Stimulated activated CD4-positive, alpha-beta T cell treated with anti-CD3 and anti-CD28 coated beads, Interleukin-1b, Interleukin-23, amount 100 ng/mL, for 4 hours (primary cell): ENCODE measurements at regions not wholly inside any gene's neighbourhood (a gene's known extent, or its start where the extent isn't known, plus 50 kb on each side); places are given as distances from the start of the nearest gene placed in this dataset.

Experiments
- DNase-seq, 2 donors: peaks; one replicate each; pipeline ENCODE4 v3.0.0-alpha.2; 2020; ENCODE audit warnings: low read depth in 2 of 2

DNA sequence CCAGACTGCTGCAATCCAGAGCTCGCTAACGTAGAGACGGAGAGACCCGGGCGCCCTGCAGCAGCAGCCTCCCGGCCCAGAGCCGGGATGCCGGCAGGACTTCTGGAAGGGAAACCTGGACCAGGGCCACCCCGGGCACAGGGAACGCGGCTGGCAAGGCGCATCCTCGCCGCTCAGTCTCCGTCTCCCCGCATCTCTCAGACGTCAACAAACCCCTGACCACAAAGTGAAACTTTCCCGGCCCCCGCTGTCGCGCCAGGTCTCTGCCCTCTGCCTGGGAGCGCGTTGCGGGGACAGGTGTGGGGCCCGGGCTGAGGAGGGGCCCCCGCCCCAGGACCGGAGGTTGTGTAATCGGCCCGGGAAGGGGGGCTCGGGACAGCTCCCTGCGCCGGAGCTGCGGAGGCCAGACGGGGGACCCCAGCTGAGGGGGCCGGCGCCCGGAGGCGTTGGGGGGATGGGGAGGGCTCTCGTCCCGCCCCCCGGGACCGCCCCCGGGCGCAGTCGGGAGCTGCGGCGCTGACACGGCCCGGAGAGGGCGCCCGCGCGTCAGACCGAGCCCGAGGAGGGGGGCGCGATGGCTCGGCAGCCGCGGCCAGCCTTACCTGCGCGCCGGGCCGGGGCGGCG, 116.6 kb upstream of the HIVEP3 start:
- no peak for DNase-seq

DNA sequence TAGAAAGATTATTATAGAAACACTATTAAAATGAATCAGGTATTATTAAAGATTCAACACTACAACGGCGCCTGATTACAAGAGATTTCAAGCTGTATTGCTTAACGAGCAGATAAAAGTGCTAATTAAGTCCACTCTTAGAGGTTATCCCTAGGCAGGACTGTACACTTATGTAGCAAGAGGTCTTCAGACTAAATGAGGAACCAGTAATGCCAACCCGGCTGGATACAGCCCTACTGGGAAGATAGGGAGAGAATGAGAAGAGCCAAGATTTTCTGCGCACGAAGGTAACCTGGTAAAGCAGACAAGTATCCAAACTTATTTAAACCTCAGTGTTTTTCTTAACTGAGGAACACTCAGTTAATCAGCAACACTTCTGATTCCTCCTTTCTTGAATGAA, 115.7 kb upstream of the HIVEP3 start:
- DNase-seq, result no peak

DNA sequence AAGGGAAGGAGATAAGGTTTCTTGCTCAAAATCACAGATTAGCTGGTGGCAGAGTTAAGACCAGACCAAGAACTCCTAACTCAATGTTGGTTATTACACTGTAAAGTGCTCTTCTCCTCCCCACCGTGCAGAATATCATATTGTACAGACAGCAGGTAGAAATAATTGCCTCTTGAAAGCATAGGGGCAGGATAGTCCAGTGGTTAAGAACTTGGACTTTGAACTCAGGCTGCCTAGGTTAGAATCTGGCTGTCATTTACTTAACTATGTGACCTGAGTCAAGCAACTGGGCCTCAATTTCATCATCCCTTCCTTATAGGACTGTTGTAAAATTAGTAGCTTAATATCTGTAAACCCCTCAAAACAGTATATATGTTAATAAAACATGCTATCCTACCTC, 114.9 kb upstream of the HIVEP3 start:
- no peak for DNase-seq

DNA sequence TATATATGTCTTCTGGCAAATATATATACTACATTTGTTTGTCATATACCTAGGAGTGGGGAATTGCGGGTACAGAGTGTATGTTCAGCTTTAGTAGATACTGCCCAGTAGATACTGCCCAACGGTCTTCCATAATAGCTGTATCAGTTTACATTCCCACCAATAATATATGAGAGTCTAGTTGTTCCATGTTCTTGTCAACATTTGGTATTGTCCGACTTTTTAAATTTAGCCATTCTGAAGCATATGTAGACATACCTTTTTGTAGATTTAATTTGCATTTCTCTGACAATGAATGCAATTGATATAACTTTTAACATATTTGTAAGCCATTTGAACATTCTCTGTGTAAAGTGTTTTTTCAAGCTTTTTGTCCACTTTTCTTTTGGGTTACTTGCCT, 99.0 kb upstream of the HIVEP3 start:
- no peak for DNase-seq

DNA sequence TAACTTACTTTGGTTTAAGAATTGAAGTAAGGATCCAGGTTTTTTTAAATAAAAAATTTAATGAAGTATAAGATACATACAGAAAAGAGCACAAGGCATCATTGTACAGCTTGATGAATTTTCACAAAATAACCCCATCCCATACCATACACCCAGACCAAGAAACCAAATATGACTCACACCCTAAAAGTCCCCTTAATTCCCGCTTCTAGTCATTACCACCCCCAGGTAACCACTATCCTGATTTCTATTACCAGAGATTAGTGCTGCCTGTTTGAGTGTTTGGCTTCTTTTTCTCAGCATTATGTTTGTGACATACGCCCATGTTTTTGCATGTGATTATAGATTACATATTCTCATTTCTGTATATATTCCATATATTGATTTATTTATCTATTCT, 98.5 kb upstream of the HIVEP3 start:
- no peak for DNase-seq

DNA sequence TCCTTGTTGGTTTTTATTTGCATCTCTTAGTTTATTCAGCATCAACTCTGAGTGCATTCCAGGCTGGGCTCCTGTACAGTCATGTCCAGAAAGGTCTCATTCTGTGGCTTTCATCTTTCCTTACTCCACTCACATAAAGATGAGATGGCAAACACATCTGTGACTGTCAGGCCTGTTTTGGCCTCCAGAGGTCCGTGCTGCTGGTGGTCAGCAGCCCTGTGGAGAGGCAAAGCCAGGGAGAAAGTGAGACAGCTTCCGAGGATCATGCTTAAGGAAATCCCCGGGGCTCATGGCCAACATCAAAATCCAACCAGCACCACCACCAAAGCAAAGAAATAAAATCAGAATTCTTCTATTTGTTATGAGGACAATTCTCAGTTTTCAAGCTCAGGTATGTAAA, 96.1 kb upstream of the HIVEP3 start:
- DNase-seq, result no peak

DNA sequence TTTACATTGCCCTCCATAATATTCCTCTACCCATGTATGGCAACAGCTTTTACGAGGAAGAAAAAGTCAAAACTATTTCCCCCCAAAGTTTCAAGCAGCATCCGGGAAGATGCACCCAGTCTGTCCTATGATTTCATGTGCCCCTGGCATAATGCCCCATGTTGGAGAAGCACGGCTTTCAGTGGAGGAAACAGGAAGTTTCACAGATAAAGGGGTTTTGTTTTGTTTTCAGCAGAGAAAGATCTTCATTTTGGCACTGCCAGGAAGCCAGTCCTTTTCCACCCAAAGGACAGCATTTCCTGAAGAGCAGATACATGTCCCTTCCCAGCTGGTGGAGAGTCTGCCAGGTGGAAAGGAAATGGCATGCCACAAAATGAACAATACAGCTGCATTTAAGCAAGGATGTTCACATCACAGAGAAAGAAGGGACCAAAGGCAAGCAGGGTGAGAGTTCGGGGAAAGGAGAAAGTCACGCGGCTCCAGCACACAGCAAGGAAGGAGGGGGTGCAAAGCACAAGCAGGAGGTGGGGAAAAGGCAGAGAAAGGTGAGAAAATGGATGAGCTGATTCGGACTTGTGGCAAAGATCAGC, 95.3 kb upstream of the HIVEP3 start:
- DNase-seq, result no peak

DNA sequence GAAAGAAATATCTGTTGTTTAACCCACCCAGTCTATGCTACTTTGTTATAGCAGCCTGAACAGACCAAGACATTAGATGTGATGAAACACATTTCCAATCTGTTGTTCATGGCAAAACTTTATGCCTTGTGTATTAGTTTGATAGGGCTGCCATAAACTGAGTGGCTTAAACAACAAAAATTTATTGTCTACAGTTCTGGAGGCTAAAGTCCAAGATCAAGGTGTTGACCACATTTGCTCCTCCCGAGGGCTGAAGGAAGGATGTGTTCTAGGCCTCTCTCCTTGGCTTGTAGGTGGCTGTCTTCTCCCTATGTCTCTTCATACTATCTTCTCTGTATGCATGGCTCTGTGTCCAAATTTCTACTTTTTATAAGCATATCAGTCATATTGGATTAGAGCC, 94.1 kb upstream of the HIVEP3 start:
- no peak for DNase-seq

DNA sequence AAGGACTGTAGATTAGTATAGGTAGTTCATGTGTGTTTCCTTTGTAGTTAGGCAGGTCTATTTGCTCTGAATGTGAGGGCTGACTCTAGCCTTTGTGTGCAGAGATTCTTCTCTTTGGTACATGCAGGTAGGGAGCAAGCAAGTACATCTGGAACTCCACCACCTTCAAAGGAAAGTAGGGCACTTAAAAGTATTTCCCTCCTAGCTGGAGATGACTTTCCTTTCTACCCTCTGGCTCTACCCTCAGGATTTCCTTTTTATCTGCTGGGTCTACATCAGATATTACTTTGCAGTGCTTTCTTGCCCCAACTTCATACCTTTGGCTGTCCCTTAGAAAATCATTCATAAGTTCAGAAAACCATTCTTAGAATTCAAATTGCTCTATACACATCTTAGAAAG, 91.7 kb upstream of the HIVEP3 start:
- no peak for DNase-seq

DNA sequence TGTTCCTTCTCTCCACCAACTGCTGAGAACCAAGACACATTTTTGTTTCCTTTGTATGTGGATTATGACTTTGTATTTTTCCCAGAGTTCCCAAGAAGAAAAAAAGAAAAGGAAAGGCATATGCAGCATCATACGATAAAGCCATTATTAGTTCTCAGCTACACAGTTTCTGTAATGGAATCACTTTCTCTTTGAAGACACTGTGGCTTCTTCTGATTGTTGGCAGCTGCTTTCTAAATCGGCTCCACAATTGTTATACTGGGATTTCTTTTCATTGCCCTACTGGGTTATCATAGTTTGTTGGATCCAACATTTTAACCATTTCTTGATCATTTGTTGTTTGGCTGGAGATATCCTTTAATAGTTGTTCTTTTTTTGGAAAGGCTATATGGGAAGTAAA, 89.5 kb upstream of the HIVEP3 start:
- DNase-seq, result no peak

DNA sequence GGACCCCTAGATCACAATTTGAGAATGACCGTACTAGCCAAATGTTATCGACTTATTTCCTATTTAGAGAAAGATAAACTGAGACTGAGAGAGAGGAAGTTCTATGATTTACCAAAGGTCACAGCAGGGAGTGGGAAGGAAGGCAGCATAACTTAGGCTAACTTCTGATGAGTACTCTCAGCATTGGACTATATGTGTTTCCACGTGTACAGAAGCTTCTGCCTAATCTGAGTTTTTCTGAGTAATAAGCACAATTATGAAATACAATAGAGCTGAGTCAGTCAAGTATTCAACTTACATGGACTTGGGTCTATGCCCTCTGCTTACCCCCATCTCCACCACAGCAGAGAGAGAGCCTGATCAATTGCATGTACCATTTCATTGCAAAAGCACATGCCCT, 88.1 kb upstream of the HIVEP3 start:
- DNase-seq, result no peak

DNA sequence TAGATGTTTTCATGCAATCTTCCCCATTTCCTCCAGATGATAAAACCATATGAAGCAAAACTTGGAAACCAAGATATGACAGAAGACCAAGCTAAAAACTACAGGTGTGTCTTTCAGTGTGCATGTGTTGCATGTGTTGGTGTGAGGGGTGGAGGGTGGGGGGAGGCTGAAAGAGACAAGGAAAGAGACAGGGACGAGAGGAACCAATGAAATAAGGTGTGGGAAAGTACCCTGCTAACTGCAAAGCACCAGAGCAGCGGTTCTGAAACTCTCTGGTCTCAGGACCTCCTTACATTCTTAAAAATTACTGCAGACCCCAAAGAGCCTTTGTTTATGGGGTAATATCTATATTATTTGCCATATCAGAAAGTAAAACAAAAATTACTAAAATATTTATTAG, 87.4 kb upstream of the HIVEP3 start:
- DNase-seq, result no peak

DNA sequence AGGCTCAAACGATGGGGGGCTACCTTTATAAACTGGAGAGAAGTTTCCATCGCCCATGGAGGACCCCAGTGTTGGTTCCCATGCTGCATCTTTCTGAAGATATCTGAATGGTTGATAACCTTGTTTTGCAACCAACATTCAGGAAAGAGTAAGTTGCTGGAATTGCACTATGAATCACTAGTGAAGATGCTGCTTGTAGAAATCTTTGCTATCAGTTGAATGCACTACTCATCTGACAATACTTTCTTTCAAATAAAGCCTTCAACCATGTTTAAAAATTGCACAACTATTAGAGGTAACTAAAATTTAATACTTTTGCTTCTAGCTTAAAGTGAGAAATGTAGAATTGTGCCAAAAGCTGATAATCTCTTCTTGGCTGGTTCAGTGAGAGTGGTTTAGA, 86.8 kb upstream of the HIVEP3 start:
- no peak for DNase-seq

DNA sequence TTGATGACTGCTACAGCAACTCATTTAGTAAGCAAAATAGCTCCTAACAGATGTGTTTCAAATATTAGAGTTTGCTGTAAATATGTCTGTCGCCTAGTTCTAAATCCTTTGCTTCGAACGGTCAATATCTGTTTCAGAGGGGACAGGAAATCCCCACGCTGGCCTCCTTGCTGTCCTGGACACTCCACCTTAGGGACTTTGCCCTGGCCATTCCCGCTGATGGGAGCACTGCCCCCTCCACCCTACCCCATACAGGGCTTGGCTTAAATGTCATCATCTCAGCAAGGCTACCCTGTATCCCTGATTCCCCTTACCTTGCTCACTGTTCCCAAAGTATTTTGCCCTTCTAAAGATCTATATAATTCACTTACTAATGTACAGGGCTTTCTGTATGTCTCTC, 86.1 kb upstream of the HIVEP3 start:
- no peak for DNase-seq

DNA sequence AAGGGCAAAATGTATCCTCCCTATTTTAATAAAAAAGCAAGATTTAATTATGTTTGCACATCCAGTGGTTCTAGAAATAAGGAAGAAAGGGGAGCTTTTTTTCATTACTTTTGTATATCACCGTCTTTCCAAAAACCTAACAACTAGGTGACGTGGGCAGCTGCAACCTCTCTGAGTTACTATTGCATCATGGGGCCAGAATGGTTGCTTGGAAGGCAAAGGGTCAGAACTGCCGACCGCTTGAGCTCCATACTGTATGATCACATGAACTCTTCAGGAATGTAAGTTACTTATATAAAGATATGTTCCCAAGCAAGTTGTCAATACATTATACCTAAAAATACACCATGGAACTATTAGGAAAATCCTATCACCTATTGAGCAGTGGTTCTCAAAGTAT, 85.6 kb upstream of the HIVEP3 start:
- no peak for DNase-seq

DNA sequence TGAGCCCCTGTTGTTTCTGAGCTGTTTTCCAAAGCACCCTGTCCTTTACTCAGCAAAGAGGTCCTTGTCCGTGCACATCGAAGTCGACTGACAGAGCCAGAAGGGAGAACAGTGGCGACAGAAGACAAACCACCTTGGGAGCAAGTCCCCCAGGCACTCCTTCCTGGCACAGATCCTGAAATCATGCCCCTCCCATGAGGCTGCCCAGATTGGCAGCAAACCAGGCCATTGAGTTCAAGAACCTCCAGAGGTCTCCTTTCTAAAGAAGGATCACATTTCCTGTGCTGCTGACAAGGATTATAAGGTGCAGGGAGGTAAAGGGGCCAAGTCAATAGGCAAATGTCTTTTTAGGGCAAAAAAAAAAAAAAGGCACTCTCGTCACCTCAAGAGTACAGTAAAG, 84.7 kb upstream of the HIVEP3 start:
- DNase-seq, result no peak

DNA sequence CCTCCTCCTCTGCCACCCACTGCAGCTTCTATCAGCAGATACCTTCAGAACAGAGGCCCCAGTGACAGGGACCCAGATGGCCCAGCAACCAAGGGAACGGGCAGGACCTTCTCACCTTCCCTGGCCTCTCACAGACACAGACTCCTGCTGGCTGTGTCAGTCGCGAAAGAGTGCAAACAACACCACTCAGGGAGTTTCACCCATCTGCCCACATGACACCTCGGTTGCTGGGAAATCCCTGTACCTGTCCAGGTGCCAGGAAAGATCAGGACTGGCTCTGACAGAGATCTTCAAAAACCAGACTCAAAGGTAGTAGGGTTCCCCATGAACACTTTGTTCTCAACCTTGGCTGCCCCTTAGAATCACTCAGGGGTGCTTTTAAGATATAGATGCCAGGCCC, 83.5 kb upstream of the HIVEP3 start:
- no peak for DNase-seq

DNA sequence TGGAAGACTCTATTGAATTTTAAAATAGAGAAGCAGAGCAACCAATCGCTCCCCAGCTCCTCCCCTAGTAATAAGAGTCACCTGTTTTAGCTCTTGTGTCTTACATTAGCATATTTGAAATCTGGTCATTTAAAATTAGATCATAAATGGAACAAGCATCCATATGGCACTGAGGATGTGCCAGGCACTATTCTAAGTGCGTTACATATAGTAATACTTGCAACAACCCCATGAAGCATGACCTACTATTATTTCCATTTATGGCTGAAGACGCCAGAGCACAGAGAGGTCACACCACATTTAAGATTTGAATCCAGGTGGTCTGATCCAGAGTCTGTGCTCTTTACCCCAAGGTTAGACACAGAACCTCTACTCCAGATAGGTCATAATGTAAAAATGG, 82.0 kb upstream of the HIVEP3 start:
- DNase-seq, result no peak

DNA sequence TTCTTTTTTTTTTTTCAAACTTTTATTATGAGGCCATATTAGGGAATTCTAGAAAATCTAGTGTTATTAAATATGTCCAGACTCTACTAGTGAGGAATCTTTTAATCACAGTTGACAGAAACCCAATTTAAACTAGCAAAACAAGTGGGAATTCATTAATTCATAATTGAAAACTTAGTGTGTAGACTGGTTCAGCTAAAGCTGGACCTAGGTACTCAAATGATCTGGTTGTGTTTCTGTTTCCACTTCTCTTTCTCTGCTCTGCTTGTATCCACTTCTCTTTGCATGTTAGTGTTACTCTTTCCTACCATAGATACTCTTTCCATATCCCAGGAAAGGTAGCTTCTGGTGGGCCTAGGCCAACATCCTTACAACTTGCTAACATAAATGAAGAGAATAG, 81.2 kb upstream of the HIVEP3 start:
- DNase-seq, result no peak

DNA sequence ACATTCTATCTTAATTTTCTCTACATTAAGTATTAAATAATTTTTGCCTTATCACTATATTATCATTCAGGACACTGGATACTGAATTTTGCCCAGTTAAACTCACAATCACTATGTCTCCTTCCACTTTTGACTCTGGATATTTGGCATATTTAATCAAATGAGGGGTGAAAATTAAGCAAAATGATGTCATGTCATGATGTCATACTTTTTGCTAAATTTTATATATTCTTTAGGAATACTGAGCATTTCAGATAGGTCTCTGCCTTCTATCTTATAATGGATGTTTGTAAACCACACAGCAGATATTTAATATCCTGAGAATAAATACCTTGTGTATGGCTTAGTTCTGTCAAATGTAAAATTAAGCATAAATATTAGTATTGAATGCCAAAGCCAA, 79.5 kb upstream of the HIVEP3 start:
- DNase-seq, result no peak

DNA sequence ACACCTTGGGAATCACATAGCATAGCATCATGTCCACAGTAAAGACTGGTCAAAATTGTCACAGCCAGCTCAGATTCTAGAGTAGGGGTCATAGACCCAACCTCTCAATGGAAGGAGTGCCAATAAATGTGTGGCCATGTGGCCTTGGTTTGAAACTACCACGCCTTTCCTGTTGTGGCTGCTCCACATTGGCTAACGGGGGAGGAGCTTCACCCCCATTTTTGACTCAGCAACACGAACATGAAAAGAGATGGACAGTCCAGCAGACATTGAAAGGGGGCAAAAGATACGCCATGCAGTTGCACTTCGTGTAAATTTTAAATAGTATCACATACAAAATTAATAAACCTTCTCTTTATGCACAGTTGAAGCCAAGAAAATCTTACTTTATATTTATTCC, 78.4 kb upstream of the HIVEP3 start:
- DNase-seq, result no peak

DNA sequence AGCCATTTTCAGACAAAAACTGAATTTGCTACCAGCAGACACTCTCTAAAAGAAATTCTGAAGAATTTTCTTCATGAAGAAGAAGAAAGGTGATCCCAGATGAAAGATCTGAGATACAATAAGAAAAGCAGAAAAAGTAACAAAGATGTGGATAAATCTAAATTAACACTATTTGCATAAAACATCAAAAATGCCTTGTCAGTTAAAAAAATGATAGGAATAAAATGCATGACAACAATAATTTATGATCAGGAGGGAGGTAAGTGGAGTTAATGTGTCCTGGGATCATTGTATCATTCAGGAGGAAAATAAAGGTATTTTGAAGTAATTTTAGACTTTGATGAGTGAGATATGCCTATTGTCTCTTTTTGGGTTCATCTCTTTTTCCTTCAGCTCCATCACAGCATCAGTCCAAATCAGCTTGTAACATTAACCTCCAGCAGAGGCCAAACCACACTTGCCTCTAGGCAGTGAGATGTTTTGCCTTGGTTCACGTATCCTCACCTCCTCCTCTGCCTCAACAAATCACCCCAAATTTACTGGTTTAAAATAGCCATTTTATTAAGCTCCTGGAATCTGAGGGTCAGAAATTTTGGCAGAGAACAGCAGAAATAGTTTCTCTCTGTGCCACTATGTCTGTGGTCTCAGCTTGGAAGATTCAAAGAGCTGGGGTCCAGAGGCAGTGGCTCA, 76.9 kb upstream of the HIVEP3 start:
- DNase-seq, result no peak

DNA sequence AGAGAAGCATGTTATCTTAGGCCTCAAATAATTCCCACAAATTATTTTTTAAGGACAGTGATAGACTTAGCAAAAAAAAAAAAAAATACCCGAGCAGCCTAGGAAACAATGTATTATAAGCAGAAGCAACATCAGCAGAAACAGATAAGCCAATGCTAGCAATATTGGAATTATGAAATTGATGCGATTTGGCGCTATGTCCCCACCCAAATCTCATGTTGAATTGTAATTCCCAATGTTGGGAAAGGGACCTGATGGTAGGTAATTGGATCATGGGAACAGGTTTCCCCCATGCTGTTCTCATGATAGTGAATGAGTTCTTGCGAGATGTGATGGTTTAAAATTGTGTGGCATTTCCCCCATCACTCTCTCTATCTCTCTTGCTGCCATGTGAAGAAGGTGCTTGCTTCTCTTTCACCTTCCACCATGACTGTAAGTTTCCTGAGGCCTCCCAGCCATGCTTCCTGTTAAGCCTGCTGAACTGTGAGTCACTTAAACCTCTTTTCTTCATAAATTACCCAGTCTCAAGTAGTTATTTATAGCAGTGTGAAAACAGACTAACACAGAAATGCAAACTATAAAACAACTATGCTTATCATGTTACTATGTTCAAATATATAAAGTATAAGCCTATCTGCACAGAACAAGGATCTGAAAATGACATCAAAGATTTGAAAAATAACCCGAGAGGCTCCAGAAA, 75.6 kb upstream of the HIVEP3 start:
- no peak for DNase-seq
